SU-DHL-6 (cell line): ENCODE measurements at regions not wholly inside any gene's neighbourhood (a gene's known extent, or its start where the extent isn't known, plus 50 kb on each side); places are given as distances from the start of the nearest gene placed in this dataset.
"Not testable (repeated sequence)": the region's sequence is repeated elsewhere in the genome, so short reads cannot be mapped to it uniquely, and the experiment has no call there.

Experiments used
- H2AFZ ChIP-seq: fragments of 200-600 bp; sonication (generic); 2 replicates; pipeline ENCODE4 v1.6.1; 2014; ENCODE audit warnings: low read depth, mild to moderate bottlenecking, moderate library complexity, mixed read lengths, antibody characterized with exemption, low read length; ENCODE audit not compliant: severe bottlenecking
- H3F3A ChIP-seq: fragments of 200-600 bp; shearing (Covaris generic); 2 replicates; pipeline ENCODE4 v1.6.0; 2016; ENCODE audit warnings: antibody characterized with exemption, mild to moderate bottlenecking; ENCODE audit not compliant: insufficient read depth
- H3K27ac ChIP-seq: fragments of 200-600 bp; sonication (generic); 2 replicates; pipeline ENCODE4 v1.5.1; 2016; ENCODE audit warnings: low read depth, mild to moderate bottlenecking, low read length, moderate library complexity, mixed read lengths
- H3K27me3 ChIP-seq: fragments of 200-600 bp; sonication (generic), shearing (Covaris generic); 2 replicates; pipeline ENCODE4 v1.6.0; 2014; ENCODE audit warnings: mild to moderate bottlenecking, low read length
- H3K36me3 ChIP-seq: fragments of 200-600 bp; sonication (generic); 2 replicates; pipeline ENCODE4 v1.6.1; 2014; ENCODE audit warnings: mild to moderate bottlenecking, low read length, mixed read lengths
- H3K4me2 ChIP-seq: fragments of 300-600, 200-600 bp; shearing (Covaris generic), sonication (generic); 2 replicates; pipeline ENCODE4 v1.6.0; 2014; ENCODE audit warnings: low read length, low read depth, mild to moderate bottlenecking; ENCODE audit not compliant: poor library complexity, severe bottlenecking
- H3K4me3 ChIP-seq: fragments of 200-600 bp; sonication (generic); 2 replicates; pipeline ENCODE4 v1.5.1; 2014; ENCODE audit warnings: antibody characterized with exemption, low read length, mild to moderate bottlenecking, mixed read lengths; ENCODE audit not compliant: insufficient read depth, poor library complexity, severe bottlenecking
- H3K79me2 ChIP-seq: fragments of 200-600 bp; sonication (generic); 2 replicates; pipeline ENCODE4 v1.6.1; 2014; ENCODE audit warnings: mild to moderate bottlenecking, low read length, moderate library complexity; ENCODE audit not compliant: insufficient read depth
- H3K9ac ChIP-seq: fragments of 200-600 bp; sonication (generic); 2 replicates; pipeline ENCODE4 v1.7.0; 2014; ENCODE audit warnings: mild to moderate bottlenecking, low read length
- H3K9me2 ChIP-seq: fragments of 200-600 bp; sonication (generic); replicated peaks from 2 replicates; pipeline ENCODE4 v1.6.1; 2014; ENCODE audit warnings: low read length; ENCODE audit not compliant: insufficient read depth
- H3K9me3 ChIP-seq: fragments of 200-600 bp; sonication (generic); 2 replicates; pipeline ENCODE4 v1.6.1; 2014; ENCODE audit warnings: low read length, mixed read lengths; ENCODE audit not compliant: insufficient read depth
- H4K20me1 ChIP-seq: fragments of 200-600 bp; sonication (generic); 2 replicates; pipeline ENCODE4 v1.6.1; 2014; ENCODE audit warnings: low read depth, mild to moderate bottlenecking, antibody characterized with exemption, low read length, moderate library complexity, mixed read lengths
- EZH2phosphoT487 ChIP-seq: fragments of 200-600 bp; sonication (generic), shearing (Covaris generic); conservative IDR thresholded peaks from 2 replicates; pipeline ENCODE4 v1.6.1; 2018; ENCODE audit warnings: mild to moderate bottlenecking, antibody characterized with exemption, low read length, moderate library complexity, mixed read lengths
- TF ChIP-seq, protein P1 (sequence below): fragments of 200-600 bp; sonication (generic); IDR thresholded peaks from one replicate; pipeline ENCODE4 v1.5.1; 2017; ENCODE audit warnings: antibody characterized with exemption, mild to moderate bottlenecking, low read length, moderate library complexity; ENCODE audit not compliant: insufficient read depth, poor library complexity, severe bottlenecking

DNA sequence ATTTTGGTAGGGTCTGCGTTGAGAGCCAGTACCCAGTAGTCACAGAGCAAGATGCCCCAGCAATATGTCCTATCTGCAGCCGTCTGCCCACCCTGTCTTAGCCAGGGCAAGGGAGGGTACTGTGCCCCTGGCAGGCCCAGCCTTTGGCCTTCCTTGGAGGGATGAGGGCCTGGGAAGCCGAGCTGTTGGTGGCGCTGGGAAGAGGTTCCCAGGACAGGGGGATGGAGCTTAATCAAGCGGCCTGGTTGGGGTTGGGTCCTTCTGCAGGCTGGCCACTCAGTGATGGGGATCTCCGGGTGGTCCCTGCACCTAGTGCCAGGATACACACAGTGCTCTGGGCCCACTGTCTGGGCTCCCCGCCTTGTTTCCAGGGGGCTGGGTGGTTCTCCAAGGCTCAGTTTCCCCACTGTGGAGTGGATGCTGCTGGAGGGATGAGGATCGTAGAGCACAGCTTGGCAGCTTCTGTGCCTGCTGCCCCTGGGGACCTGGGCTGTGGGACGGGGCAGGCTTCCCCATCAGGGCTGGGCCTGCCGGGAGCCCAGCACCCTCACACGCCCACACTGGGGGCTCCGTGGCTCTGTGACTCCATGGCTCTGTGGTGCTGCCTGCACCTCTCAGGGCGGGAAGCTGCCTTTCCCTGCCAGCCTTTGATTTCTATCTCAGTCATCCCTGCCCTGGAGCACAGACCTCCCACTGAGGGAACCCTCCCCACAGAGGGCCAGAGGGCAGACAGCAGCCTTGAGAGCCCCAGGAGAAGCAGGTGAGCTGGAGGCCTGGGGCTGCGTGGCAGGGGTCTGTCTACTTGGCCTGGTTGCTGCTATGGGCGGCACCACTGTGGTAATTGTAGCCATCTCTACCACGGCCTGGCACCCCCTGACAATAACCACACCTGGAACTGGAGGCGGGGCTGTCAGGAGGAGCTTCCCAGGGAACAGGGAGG lies 357.0 kb downstream of the TMEM121 start:
- Histone ChIP-seq H3K9me3 (no peaks in the 10 kb centered on the region), H3K27me3 (no peaks in the 10 kb centered on the region), H3K4me3 (no peak overlapping the region), H3K36me3 (no peaks in the 10 kb centered on the region), H3F3A (no peaks in the 10 kb centered on the region), H3K9me2 (no peaks in the 10 kb centered on the region), H3K27ac (no peak overlapping the region), H3K4me2 (no peak overlapping the region), H4K20me1 (no peaks in the 10 kb centered on the region), H3K9ac (no peak overlapping the region), H2AFZ (no peak overlapping the region), H3K79me2 (no peaks in the 10 kb centered on the region)
- TF ChIP-seq EZH2phosphoT487: no peak
- TF ChIP-seq, protein P1, sequence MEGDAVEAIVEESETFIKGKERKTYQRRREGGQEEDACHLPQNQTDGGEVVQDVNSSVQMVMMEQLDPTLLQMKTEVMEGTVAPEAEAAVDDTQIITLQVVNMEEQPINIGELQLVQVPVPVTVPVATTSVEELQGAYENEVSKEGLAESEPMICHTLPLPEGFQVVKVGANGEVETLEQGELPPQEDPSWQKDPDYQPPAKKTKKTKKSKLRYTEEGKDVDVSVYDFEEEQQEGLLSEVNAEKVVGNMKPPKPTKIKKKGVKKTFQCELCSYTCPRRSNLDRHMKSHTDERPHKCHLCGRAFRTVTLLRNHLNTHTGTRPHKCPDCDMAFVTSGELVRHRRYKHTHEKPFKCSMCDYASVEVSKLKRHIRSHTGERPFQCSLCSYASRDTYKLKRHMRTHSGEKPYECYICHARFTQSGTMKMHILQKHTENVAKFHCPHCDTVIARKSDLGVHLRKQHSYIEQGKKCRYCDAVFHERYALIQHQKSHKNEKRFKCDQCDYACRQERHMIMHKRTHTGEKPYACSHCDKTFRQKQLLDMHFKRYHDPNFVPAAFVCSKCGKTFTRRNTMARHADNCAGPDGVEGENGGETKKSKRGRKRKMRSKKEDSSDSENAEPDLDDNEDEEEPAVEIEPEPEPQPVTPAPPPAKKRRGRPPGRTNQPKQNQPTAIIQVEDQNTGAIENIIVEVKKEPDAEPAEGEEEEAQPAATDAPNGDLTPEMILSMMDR: no peak

DNA sequence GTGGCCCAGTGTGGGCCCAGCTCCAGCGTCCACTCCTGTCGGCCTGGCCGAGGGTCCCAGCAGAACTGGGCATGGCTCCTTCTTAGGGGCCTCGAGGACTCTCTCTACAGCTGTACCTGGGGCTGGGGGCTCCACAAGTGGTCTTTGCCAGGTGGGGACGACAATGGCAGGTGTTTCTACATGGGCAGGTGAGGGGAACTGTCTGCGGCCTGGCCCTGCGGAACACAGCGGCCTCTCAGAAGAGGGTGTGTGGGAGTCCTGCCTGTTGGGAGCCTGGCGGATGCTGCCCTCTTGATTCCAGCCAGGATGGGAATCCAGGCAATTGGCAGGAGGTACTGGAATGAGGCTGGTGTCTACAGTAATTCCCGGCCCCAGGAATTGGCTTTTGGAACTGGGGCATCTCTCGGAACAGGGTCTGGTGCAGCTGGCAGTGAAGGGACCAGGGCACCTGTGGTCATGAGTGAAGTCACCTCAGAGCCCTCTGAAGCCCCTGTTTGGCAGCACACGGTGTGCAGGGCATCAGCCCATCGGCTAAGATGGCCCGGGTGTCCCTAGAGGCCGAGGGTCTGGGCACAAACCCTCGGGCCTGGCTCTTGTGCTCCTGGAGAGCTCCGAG lies 357.9 kb downstream of the TMEM121 start:
- not testable (repeated sequence) for H3K27me3 ChIP-seq

DNA sequence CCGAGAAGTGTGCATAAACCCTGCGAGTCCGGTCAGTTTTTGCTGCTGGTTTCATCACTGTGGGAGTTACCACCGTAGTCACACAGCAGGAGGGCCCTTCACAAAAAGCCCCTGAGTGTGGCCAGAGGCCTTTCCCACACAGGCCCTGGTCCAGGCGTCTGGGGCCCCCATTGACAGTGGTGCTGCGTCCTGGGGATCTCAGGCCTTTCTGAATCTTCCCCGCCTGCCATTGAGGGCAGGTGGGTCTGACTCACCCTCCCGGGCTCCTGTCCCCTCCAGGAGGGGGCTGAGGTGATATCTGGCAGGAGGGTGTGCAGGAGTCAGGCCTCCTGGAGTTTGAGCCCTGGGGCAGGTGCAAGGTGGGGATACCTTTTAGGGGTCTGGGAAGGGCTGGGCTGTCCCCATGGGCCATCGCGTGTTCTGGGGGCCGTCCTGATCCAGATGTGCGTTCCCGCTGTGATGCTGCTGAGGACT lies 358.5 kb downstream of the TMEM121 start:
- Histone ChIP-seq H3K9me2 (no peaks in the 10 kb centered on the region), H3K4me3 (no peak overlapping the region), H3K9me3 (no peaks in the 10 kb centered on the region), H3F3A (no peaks in the 10 kb centered on the region), H4K20me1 (no peaks in the 10 kb centered on the region), H3K27ac (no peak overlapping the region), H3K9ac (no peak overlapping the region), H3K36me3 (no peaks in the 10 kb centered on the region), H2AFZ (no peak overlapping the region), H3K79me2 (no peaks in the 10 kb centered on the region), H3K27me3 (no peaks in the 10 kb centered on the region), H3K4me2 (no peak overlapping the region)
- TF ChIP-seq, protein P1: no peak
- TF ChIP-seq EZH2phosphoT487: no peak

More for the DNA sequence above, 357.9 kb downstream of the TMEM121 start:
- H3K27ac ChIP-seq, H3K4me2 ChIP-seq, H3K9me2 ChIP-seq, H3K4me3 ChIP-seq, H3F3A ChIP-seq, H3K36me3 ChIP-seq, H4K20me1 ChIP-seq, H3K9ac ChIP-seq, H3K9me3 ChIP-seq, H2AFZ ChIP-seq, H3K79me2 ChIP-seq: not testable (repeated sequence)
